ENCODE measurements at regions not wholly inside any gene's neighbourhood (a gene's known extent, or its start where the extent isn't known, plus 50 kb on each side); places are given as distances from the start of the nearest gene placed in this dataset.

DNA sequence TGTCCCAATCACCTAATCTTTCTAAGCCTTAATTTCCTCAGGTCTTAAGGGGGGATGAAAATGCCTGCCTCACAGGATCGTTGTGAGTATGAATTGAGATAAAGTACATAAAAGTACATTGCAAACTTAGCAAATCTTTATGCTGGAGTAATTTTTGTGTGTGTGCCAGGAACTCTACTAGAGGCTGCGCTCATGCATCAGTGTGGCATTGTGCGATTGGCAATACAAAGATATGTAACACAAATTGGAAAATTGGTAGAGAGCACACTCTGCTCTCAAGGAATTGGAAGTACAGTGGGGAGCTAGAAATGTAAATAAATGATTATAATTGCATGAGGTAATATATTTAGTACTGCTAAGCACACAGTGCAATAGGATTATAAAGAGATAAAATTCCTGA is 398.3 kb downstream of the DUSP10 start:
- TF ChIP-seq SUZ12 (IDR thresholded peaks at IDR 0.05) (no peak), TARDBP (IDR thresholded peaks at IDR 0.05) (no peak), HDGF (IDR thresholded peaks at IDR 0.05; ENCODE audit: borderline replicate concordance) (no peak), SP1 (IDR thresholded peaks at IDR 0.05) (no peak), BHLHE40 (IDR thresholded peaks at IDR 0.05; ENCODE audit: borderline replicate concordance) (no peak), ZNF384 (IDR thresholded peaks at IDR 0.05) (no peak), NFRKB (IDR thresholded peaks at IDR 0.05) (no peak)
- TF ChIP-seq, protein P1, sequence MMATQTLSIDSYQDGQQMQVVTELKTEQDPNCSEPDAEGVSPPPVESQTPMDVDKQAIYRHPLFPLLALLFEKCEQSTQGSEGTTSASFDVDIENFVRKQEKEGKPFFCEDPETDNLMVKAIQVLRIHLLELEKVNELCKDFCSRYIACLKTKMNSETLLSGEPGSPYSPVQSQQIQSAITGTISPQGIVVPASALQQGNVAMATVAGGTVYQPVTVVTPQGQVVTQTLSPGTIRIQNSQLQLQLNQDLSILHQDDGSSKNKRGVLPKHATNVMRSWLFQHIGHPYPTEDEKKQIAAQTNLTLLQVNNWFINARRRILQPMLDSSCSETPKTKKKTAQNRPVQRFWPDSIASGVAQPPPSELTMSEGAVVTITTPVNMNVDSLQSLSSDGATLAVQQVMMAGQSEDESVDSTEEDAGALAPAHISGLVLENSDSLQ (IDR thresholded peaks at IDR 0.05), result no peak

All from HEK293T (cell line).